Gastrocnemius medialis (tissue), 4 donors: ENCODE measurements at regions not wholly inside any gene's neighbourhood (a gene's known extent, or its start where the extent isn't known, plus 50 kb on each side); places are given as distances from the start of the nearest gene placed in this dataset.

ENCODE experiments used
- ATAC-seq, 2 donors: fragments of 150-250 bp; one replicate each; pipeline ENCODE4 v1.9.1; 2016
- DNase-seq, 2 donors: peaks; one replicate each; pipeline ENCODE4 v3.0.0-alpha.2; 2019
- H3K27ac ChIP-seq, 4 donors: fragments of 200-600 bp; sonication (generic); 1 replicate in 1 of 4; 2 replicates in 3 of 4; pipeline ENCODE4 v1.5.1; 2016 to 2018; ENCODE audit warnings: mild to moderate bottlenecking in 2 of 4, moderate library complexity in 1 of 4
- H3K27me3 ChIP-seq, 3 donors: fragments of 200-600 bp; sonication (generic) in 2 of 3; 1 replicate in 1 of 3; 2 replicates in 2 of 3; pipeline versions ENCODE4 v1.5.1 to v1.6.0; 2016 to 2019; ENCODE audit warnings: mild to moderate bottlenecking in 1 of 3, moderate library complexity in 1 of 3
- H3K36me3 ChIP-seq, 2 donors: fragments of 200-600 bp; sonication (generic) in 1 of 2; one replicate each; pipeline ENCODE4 v1.5.1; 2017 to 2018
- H3K4me1 ChIP-seq, 2 donors: fragments of 200-600 bp; sonication (generic) in 1 of 2; one replicate each; pipeline ENCODE4 v1.5.1; 2016 to 2017; ENCODE audit warnings: mild to moderate bottlenecking in 2 of 2
- H3K4me3 ChIP-seq, 4 donors: fragments of 200-600 bp; sonication (generic) in 3 of 4; 1 replicate in 1 of 4; 2 replicates in 3 of 4; pipeline ENCODE4 v1.5.1; 2016 to 2019; ENCODE audit warnings: mild to moderate bottlenecking in 2 of 4
- H3K9me3 ChIP-seq, 3 donors: fragments of 200-600 bp; sonication (generic) in 2 of 3; 1 replicate in 1 of 3; 2 replicates in 2 of 3; pipeline ENCODE4 v1.5.1; 2016 to 2019
- CTCF ChIP-seq, 5 experiments: fragments of 450-650 bp in 3 of 5; fragments of 200-600 bp in 2 of 5; sonication (generic) in 2 of 5; IDR thresholded peaks in 4 of 5; conservative IDR thresholded peaks in 1 of 5; 1 replicate in 4 of 5; 2 replicates in 1 of 5; pipeline ENCODE4 v1.5.1; 2016 to 2019; ENCODE audit warnings: antibody characterized with exemption in 5 of 5, mild to moderate bottlenecking in 3 of 5, moderate library complexity in 3 of 5
- POLR2A ChIP-seq, 2 donors: fragments of 450-650 bp; IDR thresholded peaks; one replicate each; pipeline ENCODE4 v1.6.1; 2017; ENCODE audit warnings: antibody characterized with exemption in 2 of 2, mild to moderate bottlenecking in 2 of 2, moderate library complexity in 2 of 2
- in situ Hi-C, 4 donors: fragments of 200-750 bp; cut with MboI; loops; one replicate each; pipeline versions ENCODE4 v1.15.0 to v1.8.0; 2017; ENCODE audit warnings: low sequenced_read_pairs in 4 of 4
- intact Hi-C: fragments of 100-400 bp; cut with DNase I; formaldehyde crosslinking; loops from one replicate; pipeline ENCODE4 v1.15.1; 2023; ENCODE audit warnings: low total_unique reads

DNA sequence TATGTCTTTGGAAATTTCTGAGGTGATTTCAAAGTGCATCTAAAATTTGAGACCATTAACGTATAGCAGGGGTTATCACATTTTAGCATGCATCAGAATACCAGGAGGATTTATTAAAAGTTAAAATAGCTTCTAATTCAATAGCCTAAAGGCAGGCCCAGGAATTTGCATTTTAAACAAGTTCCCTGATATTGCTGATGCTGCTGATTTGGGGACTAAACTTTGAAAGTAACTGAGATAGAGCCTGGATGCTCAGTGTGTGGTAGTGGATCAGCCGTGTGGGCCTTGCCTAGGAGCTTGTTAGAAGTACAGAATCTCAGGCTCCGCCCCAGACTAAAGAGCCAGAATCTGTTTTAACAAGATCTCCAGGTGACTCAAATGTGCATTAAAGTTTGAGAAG lies 375.0 kb upstream of the FBXO33 start:
- no peaks in the 10 kb centered on the region for H3K27me3 ChIP-seq
- no peaks in the 10 kb centered on the region for H3K36me3 ChIP-seq
- TF ChIP-seq CTCF (IDR thresholded peaks at IDR 0.05 in 4 of 5, conservative IDR thresholded peaks at IDR 0.05 in 1 of 5) (no peak), POLR2A (IDR thresholded peaks at IDR 0.05) (no peak)
- H3K4me3 ChIP-seq: no peak overlapping the region
- H3K9me3 ChIP-seq: no peaks in the 10 kb centered on the region
- in situ Hi-C loops: no loop called here
- no peaks in the 10 kb centered on the region for H3K4me1 ChIP-seq
- intact Hi-C loops: no loop called here
- no peak for ATAC-seq
- DNase-seq: no peak
- no peak overlapping the region for H3K27ac ChIP-seq

DNA sequence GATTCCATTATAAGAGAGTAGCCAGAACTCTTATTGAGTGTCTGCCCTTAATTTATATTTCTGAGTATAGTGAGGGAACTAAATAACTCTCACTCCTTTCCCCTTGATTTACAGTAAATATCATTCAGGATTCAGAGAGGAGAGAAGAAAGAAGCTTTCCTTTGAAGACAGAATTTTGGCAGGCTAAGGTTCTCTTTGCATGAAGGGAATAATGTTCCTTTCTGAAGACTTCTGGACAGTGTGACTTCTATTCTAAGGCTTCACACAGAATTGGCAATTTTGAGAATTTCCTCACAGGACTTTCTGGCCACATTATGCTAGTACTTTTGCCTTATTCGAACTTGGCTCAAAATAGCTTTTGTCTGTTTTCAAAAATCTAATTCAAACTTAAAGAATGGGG lies 352.2 kb upstream of the FBXO33 start:
- H3K4me3 ChIP-seq: no peak overlapping the region
- no peak overlapping the region for H3K27ac ChIP-seq
- intact Hi-C loops (no loop called here), in situ Hi-C loops (no loop called here)
- H3K27me3 ChIP-seq: no peaks in the 10 kb centered on the region
- TF ChIP-seq CTCF (IDR thresholded peaks at IDR 0.05 in 4 of 5, conservative IDR thresholded peaks at IDR 0.05 in 1 of 5) (no peak), POLR2A (IDR thresholded peaks at IDR 0.05) (no peak)
- no peak for ATAC-seq
- H3K9me3 ChIP-seq: no peaks in the 10 kb centered on the region
- DNase-seq: no peak
- H3K36me3 ChIP-seq: no peaks in the 10 kb centered on the region
- H3K4me1 ChIP-seq: no peaks in the 10 kb centered on the region

- H3K27me3 ChIP-seq: no peaks in the 10 kb centered on the region
- H3K4me3 ChIP-seq: no peak overlapping the region
- H3K27ac ChIP-seq: no peak overlapping the region
- no peak for DNase-seq
- TF ChIP-seq CTCF (IDR thresholded peaks at IDR 0.05 in 4 of 5, conservative IDR thresholded peaks at IDR 0.05 in 1 of 5) (no peak), POLR2A (IDR thresholded peaks at IDR 0.05) (no peak)
- in situ Hi-C loops: no loop called here
- H3K9me3 ChIP-seq: no peaks in the 10 kb centered on the region
- intact Hi-C loops: no loop called here
- H3K36me3 ChIP-seq: no peaks in the 10 kb centered on the region
- ATAC-seq: no peak
- H3K4me1 ChIP-seq: no peaks in the 10 kb centered on the region
Measured at GRCh38 chr14:39781466-39781865, 349.2 kb upstream of the FBXO33 start.

GRCh38 chr14:39773387-39774126 lies 341.3 kb upstream of the FBXO33 start:
- Histone ChIP-seq H3K4me1 (no peaks in the 10 kb centered on the region), H3K9me3 (no peaks in the 10 kb centered on the region), H3K4me3 (no peak overlapping the region), H3K27ac (no peak overlapping the region), H3K27me3 (no peaks in the 10 kb centered on the region), H3K36me3 (no peaks in the 10 kb centered on the region)
- TF ChIP-seq POLR2A (IDR thresholded peaks at IDR 0.05) (no peak), CTCF (IDR thresholded peaks at IDR 0.05 in 4 of 5, conservative IDR thresholded peaks at IDR 0.05 in 1 of 5) (no peak)
- ATAC-seq (no peak), DNase-seq (no peak)
- in situ Hi-C loops: no loop called here
- intact Hi-C loops: no loop called here

DNA sequence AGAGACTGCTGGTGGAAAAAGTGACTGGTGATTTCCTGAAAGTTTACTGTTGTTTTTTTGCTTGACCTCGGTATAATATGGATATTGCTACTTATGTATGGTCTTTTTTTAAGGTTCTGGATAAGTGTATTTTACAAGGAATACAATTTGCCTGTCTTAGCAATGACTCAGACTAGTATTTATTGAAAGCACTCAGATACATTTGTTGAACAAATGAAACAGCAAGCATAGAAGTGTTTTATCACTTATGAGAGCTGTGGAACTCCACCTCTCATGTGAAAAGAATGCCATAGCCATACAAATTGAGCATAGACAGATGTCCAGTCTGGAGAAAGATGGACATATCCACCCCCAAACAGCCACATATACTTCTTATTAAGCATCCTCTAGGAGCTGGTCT lies 340.4 kb upstream of the FBXO33 start:
- intact Hi-C loops: no loop called here
- no peak overlapping the region for H3K4me3 ChIP-seq
- no peak for DNase-seq
- no peaks in the 10 kb centered on the region for H3K36me3 ChIP-seq
- no peaks in the 10 kb centered on the region for H3K4me1 ChIP-seq
- no peak for ATAC-seq
- H3K27ac ChIP-seq: no peak overlapping the region
- in situ Hi-C loops: no loop called here
- no peaks in the 10 kb centered on the region for H3K27me3 ChIP-seq
- H3K9me3 ChIP-seq: no peaks in the 10 kb centered on the region
- no peak for TF ChIP-seq POLR2A (IDR thresholded peaks at IDR 0.05)
- no peak for TF ChIP-seq CTCF (IDR thresholded peaks at IDR 0.05 in 4 of 5, conservative IDR thresholded peaks at IDR 0.05 in 1 of 5)
